ENCODE measurements at regions not wholly inside any gene's neighbourhood (a gene's known extent, or its start where the extent isn't known, plus 50 kb on each side); places are given as distances from the start of the nearest gene placed in this dataset.
"Not testable (repeated sequence)": the region's sequence is repeated elsewhere in the genome, so short reads cannot be mapped to it uniquely, and the experiment has no call there.

DNA sequence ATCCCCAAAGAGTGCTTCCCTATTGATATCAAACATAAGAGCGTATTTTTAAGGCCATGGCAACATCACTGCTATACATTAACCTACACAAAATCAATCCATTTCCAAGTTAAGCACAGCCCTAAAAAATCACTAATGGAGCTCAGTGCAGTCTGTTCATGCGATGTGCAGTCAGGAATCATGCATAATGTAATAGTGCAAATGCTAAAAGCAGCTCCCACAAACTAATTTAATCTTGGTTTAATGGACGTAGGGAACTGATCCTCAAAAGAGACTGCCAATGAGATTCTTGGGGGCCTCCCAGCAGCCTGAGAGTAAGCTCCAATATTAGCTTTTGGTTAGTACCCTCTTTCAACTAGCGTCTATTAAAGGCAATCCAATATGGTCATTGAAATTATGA lies 245.9 kb downstream of the TOX3 start:
- DNase-seq: no peak
- no peaks in the 10 kb centered on the region for H3K27me3 Mint-ChIP-seq (ENCODE audit: unreplicated experiment)

DNA sequence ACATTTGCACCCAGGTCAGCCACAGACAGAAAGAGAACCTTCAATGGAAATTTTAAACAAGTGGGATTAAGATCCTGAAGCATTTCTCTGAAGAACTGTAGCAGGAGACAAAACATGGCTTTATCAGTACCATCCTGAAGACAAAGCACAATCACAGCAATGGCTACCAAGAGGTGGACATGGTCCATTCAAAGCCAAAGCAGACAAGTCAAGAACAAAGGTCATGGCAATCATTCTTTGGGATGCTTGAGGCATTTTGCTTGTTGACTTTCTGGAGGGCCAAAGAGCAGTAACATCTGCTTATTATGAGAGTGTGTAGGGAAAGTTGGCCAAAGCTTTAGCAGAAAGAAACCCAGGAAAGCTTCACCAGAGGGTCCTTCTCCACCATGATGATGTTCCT lies 248.2 kb downstream of the TOX3 start:
- H3K9me3 Mint-ChIP-seq (ENCODE audit: unreplicated experiment): no peaks in the 10 kb centered on the region
- H3K4me1 Mint-ChIP-seq (ENCODE audit: low read depth, unreplicated experiment): peaks cover 7% of the 10 kb centered on the region
- no peak for TF ChIP-seq CTCF (IDR thresholded peaks at IDR 0.05; ENCODE audit: partially characterized antibody, unreplicated experiment)
- no peak overlapping the region for H3K27ac Mint-ChIP-seq (ENCODE audit: unreplicated experiment)
- H3K4me3 Mint-ChIP-seq (ENCODE audit: unreplicated experiment): no peak overlapping the region
- no peaks in the 10 kb centered on the region for H3K36me3 Mint-ChIP-seq (ENCODE audit: unreplicated experiment)
- H3K27me3 Mint-ChIP-seq (ENCODE audit: unreplicated experiment): no peaks in the 10 kb centered on the region
- DNase-seq: no peak

More for the DNA sequence above, 245.9 kb downstream of the TOX3 start:
- Mint-ChIP-seq H3K4me1 (ENCODE audit: low read depth, unreplicated experiment) (peaks cover 7% of the 10 kb centered on the region), H3K36me3 (ENCODE audit: unreplicated experiment) (no peaks in the 10 kb centered on the region), H3K27ac (ENCODE audit: unreplicated experiment) (no peak overlapping the region), H3K4me3 (ENCODE audit: unreplicated experiment) (no peak overlapping the region), H3K9me3 (ENCODE audit: unreplicated experiment) (no peaks in the 10 kb centered on the region)
- no peak for TF ChIP-seq CTCF (IDR thresholded peaks at IDR 0.05; ENCODE audit: partially characterized antibody, unreplicated experiment)

DNA sequence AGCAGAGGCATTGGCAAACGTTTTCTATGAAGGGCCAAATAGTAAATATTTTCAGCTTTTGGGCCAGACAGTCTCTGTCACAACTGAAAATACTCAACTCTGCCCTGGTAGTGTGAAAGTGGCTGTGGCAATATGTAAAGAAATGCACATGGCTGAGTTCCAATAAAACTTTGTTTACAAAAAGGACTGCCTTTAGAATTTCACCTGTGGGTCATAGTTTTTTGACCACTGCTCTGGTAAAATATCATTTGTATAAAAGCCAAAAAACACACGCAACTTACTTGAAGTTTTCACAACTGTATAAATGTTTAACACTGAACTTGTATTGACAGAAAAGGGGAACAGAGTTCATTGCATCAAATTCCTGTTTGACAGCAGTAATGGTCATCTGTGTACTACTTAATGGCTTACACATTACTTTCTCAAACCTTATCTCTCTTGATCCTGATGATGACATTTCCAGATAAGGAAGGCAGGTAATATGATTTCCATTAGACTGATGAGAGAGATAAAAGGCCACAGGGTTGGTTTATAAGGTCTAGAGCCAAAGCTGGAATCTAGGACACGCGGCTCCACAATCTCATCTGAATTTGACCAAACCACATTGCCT lies 250.1 kb downstream of the TOX3 start:
- not testable (repeated sequence) for H3K9me3 Mint-ChIP-seq (ENCODE audit: unreplicated experiment); H3K36me3 Mint-ChIP-seq (ENCODE audit: unreplicated experiment); H3K27me3 Mint-ChIP-seq (ENCODE audit: unreplicated experiment); H3K27ac Mint-ChIP-seq (ENCODE audit: unreplicated experiment); H3K4me3 Mint-ChIP-seq (ENCODE audit: unreplicated experiment); DNase-seq; H3K4me1 Mint-ChIP-seq (ENCODE audit: low read depth, unreplicated experiment)

- Mint-ChIP-seq H3K4me3 (ENCODE audit: unreplicated experiment) (no peak overlapping the region), H3K27me3 (ENCODE audit: unreplicated experiment) (no peaks in the 10 kb centered on the region), H3K4me1 (ENCODE audit: low read depth, unreplicated experiment) (no peaks in the 10 kb centered on the region), H3K9me3 (ENCODE audit: unreplicated experiment) (no peaks in the 10 kb centered on the region), H3K27ac (ENCODE audit: unreplicated experiment) (no peak overlapping the region), H3K36me3 (ENCODE audit: unreplicated experiment) (no peaks in the 10 kb centered on the region)
- DNase-seq: no peak
- no peak for TF ChIP-seq CTCF (IDR thresholded peaks at IDR 0.05; ENCODE audit: partially characterized antibody, unreplicated experiment)
Observed at GRCh38 chr16:52296076-52296475, 250.9 kb downstream of the TOX3 start.

DNA sequence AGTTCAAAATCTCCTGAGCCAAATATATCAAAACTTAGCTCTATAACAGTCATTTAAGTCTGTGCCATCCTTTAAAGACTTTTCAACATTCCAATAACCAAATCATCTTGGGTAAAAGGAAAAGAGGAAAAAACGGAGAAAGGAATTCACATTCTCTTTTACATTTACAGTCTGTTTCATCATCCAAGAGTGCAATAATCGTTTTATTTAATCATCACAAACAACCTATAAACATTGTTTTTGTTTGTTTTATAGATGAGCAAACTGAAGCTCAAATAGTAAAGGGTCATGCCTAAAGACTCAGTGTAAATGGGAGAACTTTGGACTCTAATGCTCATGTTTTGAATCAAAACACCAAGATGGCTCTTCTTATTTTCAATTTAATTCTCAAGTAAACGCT lies 252.3 kb downstream of the TOX3 start:
- Mint-ChIP-seq H3K27ac (ENCODE audit: unreplicated experiment) (no peak overlapping the region), H3K9me3 (ENCODE audit: unreplicated experiment) (no peaks in the 10 kb centered on the region), H3K4me3 (ENCODE audit: unreplicated experiment) (no peak overlapping the region), H3K27me3 (ENCODE audit: unreplicated experiment) (no peaks in the 10 kb centered on the region), H3K36me3 (ENCODE audit: unreplicated experiment) (no peaks in the 10 kb centered on the region), H3K4me1 (ENCODE audit: low read depth, unreplicated experiment) (no peaks in the 10 kb centered on the region)
- DNase-seq: no peak
- TF ChIP-seq CTCF (IDR thresholded peaks at IDR 0.05; ENCODE audit: partially characterized antibody, unreplicated experiment): no peak

Data from glutamatergic neuron (in vitro differentiated cells).